Eye (tissue), 1 donor: ENCODE measurements at regions not wholly inside any gene's neighbourhood (a gene's known extent, or its start where the extent isn't known, plus 50 kb on each side); places are given as distances from the start of the nearest gene placed in this dataset.

Experiments
- DNase-seq: peaks from one replicate; pipeline ENCODE4 v3.0.0-alpha.2; 2015

GRCh38 chr10:16381083-16381482, 55.7 kb upstream of the PTER start:
- no peak for DNase-seq

GRCh38 chr10:16384021-16384420, 52.8 kb upstream of the PTER start:
- DNase-seq: peak; percentile 74

GRCh38 chr10:16386855-16387254, 50.0 kb upstream of the PTER start:
- no peak for DNase-seq
